ENCODE measurements at regions not wholly inside any gene's neighbourhood (a gene's known extent, or its start where the extent isn't known, plus 50 kb on each side); places are given as distances from the start of the nearest gene placed in this dataset.
"Not testable (repeated sequence)": the region's sequence is repeated elsewhere in the genome, so short reads cannot be mapped to it uniquely, and the experiment has no call there.

DNA sequence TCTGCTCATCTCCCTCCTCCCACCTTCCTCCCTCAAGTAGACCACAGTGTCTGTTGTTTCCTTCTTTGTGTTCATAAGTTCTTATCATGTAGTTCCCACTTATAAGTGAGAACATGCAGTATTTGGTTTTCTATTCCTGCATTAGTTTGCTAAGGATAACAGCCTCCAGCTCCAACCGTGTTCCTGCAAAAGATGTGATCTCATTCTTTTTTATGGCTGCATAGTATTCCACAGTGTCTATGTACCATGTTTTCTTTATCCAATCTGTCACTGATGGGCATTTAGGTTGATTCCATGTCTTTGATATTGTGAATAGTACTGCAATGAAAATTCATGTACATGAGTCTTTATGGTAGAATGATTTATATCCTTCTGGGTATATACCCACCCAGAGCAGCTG, 173.5 kb downstream of the MATN1 start:
- not testable (repeated sequence) for H3K4me1 ChIP-seq (ENCODE audit: insufficient read depth, low read length); H3K36me3 ChIP-seq (ENCODE audit: insufficient read depth, low read length); H3K9ac ChIP-seq (ENCODE audit: low read length); H3K27me3 ChIP-seq (ENCODE audit: control insufficient read depth in 1 of 2, insufficient read depth in 2 of 2, low read length in 2 of 2); H3K9me3 ChIP-seq (ENCODE audit: low read length); H3K4me3 ChIP-seq (ENCODE audit: low read depth in 1 of 2, low read length in 2 of 2); H3K27ac ChIP-seq (ENCODE audit: low read depth, low read length)

DNA sequence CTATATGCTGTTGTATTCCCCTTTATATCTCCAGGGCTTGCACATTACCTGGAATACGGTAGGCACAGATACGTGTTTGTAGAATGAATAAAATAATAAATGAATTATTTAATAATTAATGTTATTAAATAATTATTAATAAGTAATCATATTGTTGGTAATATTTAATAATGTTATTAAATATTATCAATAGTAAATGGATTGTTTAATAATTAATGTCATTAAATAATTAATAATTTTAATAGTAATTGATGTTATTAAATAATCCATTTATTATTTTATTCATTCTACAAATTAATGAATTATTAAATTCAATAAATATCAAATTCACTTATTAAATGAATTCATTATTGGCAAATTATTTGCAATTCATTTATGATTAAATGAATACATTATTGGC, 175.1 kb downstream of the MATN1 start:
- Histone ChIP-seq H3K9ac (ENCODE audit: low read length) (no peak overlapping the region), H3K4me3 (ENCODE audit: low read depth in 1 of 2, low read length in 2 of 2) (no peak overlapping the region), H3K27me3 (ENCODE audit: control insufficient read depth in 1 of 2, insufficient read depth in 2 of 2, low read length in 2 of 2) (peaks cover 0 to 3% of the 10 kb centered on the region in 2 donors), H3K4me1 (ENCODE audit: insufficient read depth, low read length) (no peaks in the 10 kb centered on the region), H3K27ac (ENCODE audit: low read depth, low read length) (no peak overlapping the region), H3K36me3 (ENCODE audit: insufficient read depth, low read length) (no peaks in the 10 kb centered on the region), H3K9me3 (ENCODE audit: low read length) (no peaks in the 10 kb centered on the region)

DNA sequence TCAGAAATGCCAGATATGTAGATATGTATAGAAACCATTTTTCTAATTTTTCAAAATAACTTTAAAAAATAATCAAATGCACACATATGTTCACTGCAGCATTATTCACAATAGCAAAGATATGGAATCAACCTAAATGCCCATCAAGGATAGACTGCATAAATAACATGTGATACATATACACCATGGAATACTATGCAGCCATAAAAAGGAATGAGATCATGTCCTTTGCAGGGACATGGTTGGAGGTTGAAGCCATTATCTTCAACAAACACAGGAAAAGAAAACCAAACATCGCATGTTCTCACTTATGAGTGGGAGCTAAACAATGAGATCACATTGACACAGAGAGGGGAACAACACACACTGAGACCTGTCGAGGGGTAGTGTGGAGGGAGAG, 176.1 kb downstream of the MATN1 start:
- not testable (repeated sequence) for H3K27ac ChIP-seq (ENCODE audit: low read depth, low read length); H3K9ac ChIP-seq (ENCODE audit: low read length); H3K9me3 ChIP-seq (ENCODE audit: low read length); H3K4me3 ChIP-seq (ENCODE audit: low read depth in 1 of 2, low read length in 2 of 2); H3K4me1 ChIP-seq (ENCODE audit: insufficient read depth, low read length); H3K27me3 ChIP-seq (ENCODE audit: control insufficient read depth in 1 of 2, insufficient read depth in 2 of 2, low read length in 2 of 2); H3K36me3 ChIP-seq (ENCODE audit: insufficient read depth, low read length)

DNA sequence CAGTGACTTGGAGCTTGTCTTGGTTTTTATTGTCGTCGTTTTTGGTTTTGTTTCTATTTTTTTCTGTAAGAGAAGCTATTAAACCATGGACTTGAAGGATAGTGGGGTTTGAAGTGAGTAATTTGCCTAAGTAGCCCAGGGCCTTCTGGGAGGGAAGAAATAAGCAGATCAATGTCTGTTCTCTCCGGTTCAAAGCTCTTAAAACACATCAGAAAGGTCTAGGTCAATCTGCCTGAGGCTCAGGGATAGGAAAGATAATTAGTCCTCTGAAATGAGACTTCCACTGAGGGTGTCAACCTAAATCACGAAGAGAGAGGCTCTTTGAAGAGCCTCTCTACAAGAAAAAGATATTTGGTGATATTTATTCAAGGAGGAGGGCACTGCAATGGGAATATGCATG, 178.0 kb downstream of the MATN1 start:
- Histone ChIP-seq H3K9me3 (ENCODE audit: low read length) (no peaks in the 10 kb centered on the region), H3K4me1 (ENCODE audit: insufficient read depth, low read length) (no peaks in the 10 kb centered on the region), H3K27ac (ENCODE audit: low read depth, low read length) (no peak overlapping the region)

DNA sequence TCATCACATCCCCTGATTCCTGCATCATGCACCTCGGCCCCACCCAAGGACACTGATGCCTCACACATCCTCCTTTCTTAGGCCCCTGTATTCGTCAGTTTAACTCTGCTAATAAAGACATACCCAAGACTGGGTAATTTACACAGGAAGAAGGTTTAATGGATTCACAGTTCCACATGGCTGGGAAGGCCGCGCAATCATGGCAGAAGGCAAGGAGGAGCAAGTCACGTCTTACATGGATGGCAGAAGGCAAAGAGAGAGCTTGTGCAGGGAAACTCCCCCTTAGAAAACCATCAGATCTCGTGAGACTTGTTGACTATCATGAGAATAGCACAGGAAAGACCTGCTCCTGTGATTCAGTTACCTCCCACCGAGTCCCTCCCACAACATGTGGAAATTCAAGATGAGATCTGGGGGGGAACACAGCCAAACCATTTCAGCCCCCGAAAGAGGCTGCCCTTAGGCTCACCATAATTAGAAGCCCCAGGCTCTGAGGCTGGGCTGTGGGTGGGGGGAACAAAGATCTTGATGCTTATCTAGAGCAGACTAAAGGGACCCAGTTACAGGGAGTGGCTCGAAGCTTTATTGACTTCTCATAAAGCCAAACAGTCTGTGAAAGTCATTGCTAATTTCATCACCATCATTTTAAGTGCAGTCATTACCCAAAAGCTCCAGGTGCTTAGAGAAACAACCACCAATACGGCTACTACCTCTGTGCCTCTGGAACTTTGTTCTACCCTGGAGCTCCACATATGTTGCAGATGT, 181.5 kb downstream of the MATN1 start:
- Histone ChIP-seq H3K27me3 (ENCODE audit: control insufficient read depth in 1 of 2, insufficient read depth in 2 of 2, low read length in 2 of 2) (no peaks in the 10 kb centered on the region), H3K27ac (ENCODE audit: low read depth, low read length) (no peak overlapping the region), H3K4me3 (ENCODE audit: low read depth in 1 of 2, low read length in 2 of 2) (no peak overlapping the region), H3K4me1 (ENCODE audit: insufficient read depth, low read length) (no peaks in the 10 kb centered on the region), H3K9me3 (ENCODE audit: low read length) (no peaks in the 10 kb centered on the region), H3K9ac (ENCODE audit: low read length) (no peak overlapping the region), H3K36me3 (ENCODE audit: insufficient read depth, low read length) (no peaks in the 10 kb centered on the region)

More for the DNA sequence above, 178.0 kb downstream of the MATN1 start:
- no peak overlapping the region for H3K9ac ChIP-seq (ENCODE audit: low read length)
- H3K4me3 ChIP-seq (ENCODE audit: low read depth in 1 of 2, low read length in 2 of 2): no peak overlapping the region
- H3K36me3 ChIP-seq (ENCODE audit: insufficient read depth, low read length): no peaks in the 10 kb centered on the region
- H3K27me3 ChIP-seq (ENCODE audit: control insufficient read depth in 1 of 2, insufficient read depth in 2 of 2, low read length in 2 of 2): peaks cover 0 to 2% of the 10 kb centered on the region in 2 donors

DNA sequence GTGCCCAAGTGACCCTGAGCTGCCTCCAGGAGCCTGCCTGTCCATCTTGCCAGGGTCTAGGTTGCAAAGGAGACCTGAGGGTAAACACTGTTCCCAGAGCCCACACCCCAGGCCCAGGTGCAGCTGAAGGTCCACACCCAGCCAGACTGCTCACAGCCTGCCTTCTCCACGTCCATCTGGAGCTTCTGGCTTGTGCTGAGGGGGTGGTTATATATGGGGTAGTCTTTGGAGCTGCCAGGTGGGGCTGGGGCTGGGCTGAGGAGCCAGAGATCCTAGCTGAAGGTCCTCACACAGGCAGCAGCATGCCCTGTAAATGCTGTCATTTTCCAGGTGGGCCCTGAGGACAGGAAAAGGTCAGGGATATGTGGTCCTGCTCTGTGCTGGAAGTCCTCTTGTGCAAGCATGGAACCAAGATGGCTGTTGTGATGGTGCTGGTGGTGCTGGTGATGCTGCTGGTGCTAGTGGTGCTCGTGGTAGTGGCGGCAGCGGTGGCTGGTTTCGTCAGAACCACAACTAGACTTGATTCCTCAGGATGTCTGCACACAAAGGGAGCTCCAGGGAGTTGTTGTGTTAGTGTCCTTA, 182.7 kb downstream of the MATN1 start:
- Histone ChIP-seq H3K27me3 (ENCODE audit: control insufficient read depth in 1 of 2, insufficient read depth in 2 of 2, low read length in 2 of 2) (no peaks in the 10 kb centered on the region), H3K9me3 (ENCODE audit: low read length) (no peaks in the 10 kb centered on the region), H3K36me3 (ENCODE audit: insufficient read depth, low read length) (no peaks in the 10 kb centered on the region), H3K9ac (ENCODE audit: low read length) (no peak overlapping the region), H3K27ac (ENCODE audit: low read depth, low read length) (no peak overlapping the region), H3K4me1 (ENCODE audit: insufficient read depth, low read length) (no peaks in the 10 kb centered on the region), H3K4me3 (ENCODE audit: low read depth in 1 of 2, low read length in 2 of 2) (no peak overlapping the region)

DNA sequence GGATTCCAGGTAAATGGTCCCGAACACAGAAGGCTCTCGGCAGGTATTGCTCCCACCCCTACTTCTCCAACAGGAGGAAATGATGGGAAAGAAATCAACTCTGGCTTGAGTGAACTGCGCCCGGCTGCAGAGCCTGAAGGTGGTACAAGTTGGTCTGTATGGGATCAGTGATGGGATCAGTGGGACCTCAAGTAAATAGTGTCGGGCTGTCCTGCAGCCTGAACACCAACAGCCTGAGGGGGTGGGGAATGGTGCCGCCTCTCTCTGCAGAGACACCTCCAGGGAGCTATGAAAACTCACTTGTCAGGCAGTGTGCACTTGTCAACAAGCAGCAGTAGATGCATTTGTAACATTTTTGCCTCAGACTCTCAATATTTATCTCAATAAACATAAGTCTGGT, 183.5 kb downstream of the MATN1 start:
- H3K4me1 ChIP-seq (ENCODE audit: insufficient read depth, low read length): no peaks in the 10 kb centered on the region
- no peak overlapping the region for H3K4me3 ChIP-seq (ENCODE audit: low read depth in 1 of 2, low read length in 2 of 2)
- H3K9me3 ChIP-seq (ENCODE audit: low read length): no peaks in the 10 kb centered on the region
- no peaks in the 10 kb centered on the region for H3K27me3 ChIP-seq (ENCODE audit: control insufficient read depth in 1 of 2, insufficient read depth in 2 of 2, low read length in 2 of 2)
- H3K36me3 ChIP-seq (ENCODE audit: insufficient read depth, low read length): no peaks in the 10 kb centered on the region
- no peak overlapping the region for H3K9ac ChIP-seq (ENCODE audit: low read length)
- no peak overlapping the region for H3K27ac ChIP-seq (ENCODE audit: low read depth, low read length)

DNA sequence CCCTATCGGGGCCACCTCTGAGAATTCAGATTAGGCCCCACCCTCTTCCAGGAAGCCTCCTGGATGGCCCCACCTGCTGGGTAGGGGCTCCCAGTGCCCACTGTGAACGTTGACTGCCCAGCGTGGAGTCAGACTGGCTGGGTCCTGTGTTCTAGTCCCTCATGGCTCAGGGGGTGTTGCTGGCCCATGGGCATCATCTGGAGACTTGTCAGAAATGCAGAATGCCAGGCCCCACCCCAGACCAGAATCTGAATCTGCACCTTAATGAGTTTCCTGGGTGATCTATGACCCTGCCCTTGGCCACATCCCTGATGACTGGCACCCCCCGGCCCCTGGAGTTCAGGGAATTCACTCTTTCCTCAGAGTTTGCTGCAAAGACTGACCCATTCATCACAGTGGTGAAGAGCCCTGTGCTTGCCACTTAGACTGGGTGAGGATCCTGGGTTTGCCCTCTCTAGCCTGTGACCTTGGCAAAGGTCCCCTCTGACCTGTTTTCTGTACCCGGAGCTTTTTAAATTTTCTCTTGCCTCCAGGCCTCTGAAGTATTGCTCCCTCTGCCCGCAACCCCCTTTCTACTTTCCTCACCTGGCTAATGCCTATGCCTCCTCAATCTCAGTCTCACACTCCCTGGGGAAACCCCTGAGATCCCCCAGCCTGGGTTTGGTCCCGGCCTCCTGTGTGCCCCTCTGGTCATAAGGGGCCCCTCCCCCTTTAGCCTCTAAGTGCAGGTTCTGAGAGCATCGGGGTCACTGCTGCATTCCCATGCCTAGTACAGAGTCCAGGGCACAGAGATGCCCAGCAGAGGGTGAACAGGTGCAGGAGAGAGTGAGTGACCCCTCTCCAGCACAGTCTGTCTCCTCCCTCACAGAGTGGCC, 184.2 kb downstream of the MATN1 start:
- no peak overlapping the region for H3K4me3 ChIP-seq (ENCODE audit: low read depth in 1 of 2, low read length in 2 of 2)
- no peaks in the 10 kb centered on the region for H3K27me3 ChIP-seq (ENCODE audit: control insufficient read depth in 1 of 2, insufficient read depth in 2 of 2, low read length in 2 of 2)

DNA sequence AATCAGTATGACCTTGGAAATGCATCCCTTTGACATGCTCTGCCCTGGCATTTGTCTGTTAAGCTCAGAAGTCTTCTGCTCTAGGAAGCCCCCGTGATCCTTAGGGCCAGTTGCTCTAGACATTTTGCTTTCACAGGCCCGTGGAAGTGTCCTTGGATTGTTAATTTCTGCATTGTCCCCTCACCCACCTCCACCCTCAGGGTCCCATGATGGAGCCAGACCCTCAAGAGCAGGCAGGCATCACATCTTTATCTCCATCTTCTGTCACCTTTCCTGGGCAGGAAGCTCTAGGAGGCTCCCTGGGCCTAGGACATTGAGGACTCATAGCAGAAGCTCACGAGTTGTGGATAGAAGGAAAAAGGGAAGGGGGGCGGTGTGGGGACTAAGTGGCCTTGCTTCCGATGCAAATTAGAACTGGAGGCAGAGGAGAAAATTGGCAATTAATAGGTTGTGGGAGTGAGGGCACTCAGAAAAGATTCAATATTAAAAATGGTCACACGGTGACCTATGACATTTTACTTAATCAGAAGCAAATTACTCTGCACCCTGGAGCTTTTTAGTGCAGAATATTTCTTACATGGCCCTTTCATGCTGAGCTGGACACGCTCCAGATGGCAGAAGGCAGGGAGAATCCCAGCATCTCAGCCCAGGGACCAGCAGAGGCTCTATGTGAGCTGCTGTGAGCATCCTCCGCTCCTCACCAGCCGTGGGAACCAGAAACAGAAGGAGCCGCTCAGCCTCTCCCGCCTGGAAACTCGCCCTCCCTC, 185.0 kb downstream of the MATN1 start:
- no peaks in the 10 kb centered on the region for H3K4me1 ChIP-seq (ENCODE audit: insufficient read depth, low read length)

More for the DNA sequence above, 184.2 kb downstream of the MATN1 start:
- H3K27ac ChIP-seq (ENCODE audit: low read depth, low read length): no peak overlapping the region
- H3K9ac ChIP-seq (ENCODE audit: low read length): no peak overlapping the region
- H3K36me3 ChIP-seq (ENCODE audit: insufficient read depth, low read length): no peaks in the 10 kb centered on the region
- H3K9me3 ChIP-seq (ENCODE audit: low read length): no peaks in the 10 kb centered on the region
- H3K4me1 ChIP-seq (ENCODE audit: insufficient read depth, low read length): no peaks in the 10 kb centered on the region

DNA sequence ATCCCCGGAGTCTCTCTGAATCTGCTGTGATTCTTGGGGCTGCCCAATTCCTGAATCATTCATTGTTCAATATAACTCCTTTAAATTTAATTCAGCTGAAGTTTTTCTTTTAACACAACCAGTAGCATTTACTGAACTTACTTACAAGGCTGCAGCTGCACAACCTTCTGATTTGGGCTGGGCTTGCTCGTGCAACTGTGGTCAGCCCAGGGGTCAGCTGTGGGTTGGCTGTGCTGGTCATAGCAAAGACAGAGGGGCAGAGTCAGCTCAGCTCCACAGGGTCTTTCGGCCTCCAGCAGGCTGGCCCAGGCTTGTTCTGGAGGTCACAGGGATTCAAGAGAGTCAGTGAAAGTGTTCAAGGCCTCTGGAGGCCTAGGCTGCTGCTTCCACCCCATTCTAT, 186.1 kb downstream of the MATN1 start:
- no peak overlapping the region for H3K27ac ChIP-seq (ENCODE audit: low read depth, low read length)
- H3K36me3 ChIP-seq (ENCODE audit: insufficient read depth, low read length): no peaks in the 10 kb centered on the region
- no peak overlapping the region for H3K9ac ChIP-seq (ENCODE audit: low read length)
- no peaks in the 10 kb centered on the region for H3K27me3 ChIP-seq (ENCODE audit: control insufficient read depth in 1 of 2, insufficient read depth in 2 of 2, low read length in 2 of 2)
- H3K9me3 ChIP-seq (ENCODE audit: low read length): no peaks in the 10 kb centered on the region
- no peak overlapping the region for H3K4me3 ChIP-seq (ENCODE audit: low read depth in 1 of 2, low read length in 2 of 2)
- H3K4me1 ChIP-seq (ENCODE audit: insufficient read depth, low read length): no peaks in the 10 kb centered on the region

More for the DNA sequence above, 185.0 kb downstream of the MATN1 start:
- H3K27ac ChIP-seq (ENCODE audit: low read depth, low read length): no peak overlapping the region
- no peaks in the 10 kb centered on the region for H3K27me3 ChIP-seq (ENCODE audit: control insufficient read depth in 1 of 2, insufficient read depth in 2 of 2, low read length in 2 of 2)
- no peak overlapping the region for H3K4me3 ChIP-seq (ENCODE audit: low read depth in 1 of 2, low read length in 2 of 2)
- H3K9me3 ChIP-seq (ENCODE audit: low read length): no peaks in the 10 kb centered on the region
- no peaks in the 10 kb centered on the region for H3K36me3 ChIP-seq (ENCODE audit: insufficient read depth, low read length)
- no peak overlapping the region for H3K9ac ChIP-seq (ENCODE audit: low read length)

DNA sequence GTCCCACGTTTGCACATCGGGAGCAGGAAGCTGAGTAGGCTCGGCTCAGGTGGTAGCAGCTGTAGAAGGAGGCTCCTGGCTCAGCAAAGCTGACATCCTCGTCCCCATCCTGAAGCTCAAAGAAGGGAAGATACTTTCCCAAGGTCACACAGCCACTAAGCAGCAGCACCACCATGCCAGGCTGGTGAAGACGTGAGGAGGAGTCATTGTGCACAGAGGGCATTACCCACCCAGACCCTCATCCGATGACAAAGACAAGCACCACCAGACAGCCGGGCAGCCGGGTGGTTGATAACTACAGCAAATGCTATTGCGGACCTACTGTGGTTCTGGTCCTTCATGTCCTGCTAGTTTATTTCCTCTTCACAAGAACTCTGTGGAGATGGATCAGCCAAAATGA, 186.9 kb downstream of the MATN1 start:
- H3K27ac ChIP-seq (ENCODE audit: low read depth, low read length): no peak overlapping the region
- H3K9me3 ChIP-seq (ENCODE audit: low read length): no peaks in the 10 kb centered on the region
- H3K4me3 ChIP-seq (ENCODE audit: low read depth in 1 of 2, low read length in 2 of 2): no peak overlapping the region
- no peaks in the 10 kb centered on the region for H3K36me3 ChIP-seq (ENCODE audit: insufficient read depth, low read length)
- H3K9ac ChIP-seq (ENCODE audit: low read length): no peak overlapping the region
- H3K27me3 ChIP-seq (ENCODE audit: control insufficient read depth in 1 of 2, insufficient read depth in 2 of 2, low read length in 2 of 2): no peaks in the 10 kb centered on the region
- H3K4me1 ChIP-seq (ENCODE audit: insufficient read depth, low read length): no peaks in the 10 kb centered on the region

Data from muscle layer of colon (tissue), 2 donors.